GM18517 (cell line): ENCODE measurements at regions not wholly inside any gene's neighbourhood (a gene's known extent, or its start where the extent isn't known, plus 50 kb on each side); places are given as distances from the start of the nearest gene placed in this dataset.
"Not testable (repeated sequence)": the region's sequence is repeated elsewhere in the genome, so short reads cannot be mapped to it uniquely, and the experiment has no call there.

Experiments
- ATAC-seq: cut with Tn5 transposase; IDR thresholded peaks from one replicate; pipeline ENCODE4 v1.9.1; 2021; ENCODE audit warnings: mild to moderate bottlenecking, moderate library complexity; ENCODE audit not compliant: unreplicated experiment

DNA sequence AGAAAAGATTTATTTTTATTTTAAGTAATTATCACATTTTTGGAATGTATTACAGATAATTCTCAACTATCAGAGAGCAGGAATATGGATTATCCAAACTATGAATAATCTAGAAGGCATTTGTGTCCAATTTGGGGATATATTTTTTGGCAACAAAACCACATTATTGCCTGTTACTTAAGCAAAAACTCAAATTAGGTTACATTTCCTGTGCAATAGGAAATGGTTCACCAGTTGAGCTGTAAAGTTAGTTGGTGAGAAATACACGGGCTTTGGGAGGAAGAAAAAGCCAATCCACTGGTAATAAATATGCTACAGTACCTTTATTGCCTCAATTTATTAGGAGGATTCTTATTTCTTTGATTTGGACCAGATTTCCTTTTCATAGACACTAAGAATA, 1075.2 kb downstream of the PCDH9 start:
- ATAC-seq, result no peak

DNA sequence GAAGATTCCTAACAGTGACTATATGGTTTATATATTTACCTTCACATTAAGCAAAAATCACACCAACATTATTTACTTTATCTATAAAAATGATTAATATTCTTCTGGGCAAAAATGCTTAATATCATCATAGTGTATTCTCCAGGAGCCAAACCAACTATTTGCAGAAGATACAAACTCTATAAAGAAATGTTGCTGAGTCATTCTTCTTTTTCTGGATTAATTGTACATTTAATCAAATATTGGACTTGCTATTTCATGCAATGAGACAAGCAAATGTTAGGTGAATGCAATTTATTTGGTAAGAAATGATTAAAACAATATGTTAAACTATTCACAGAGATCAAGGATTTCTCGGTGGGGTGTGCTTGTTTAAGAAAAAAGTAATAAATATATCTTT, 1075.8 kb downstream of the PCDH9 start:
- ATAC-seq, result no peak

DNA sequence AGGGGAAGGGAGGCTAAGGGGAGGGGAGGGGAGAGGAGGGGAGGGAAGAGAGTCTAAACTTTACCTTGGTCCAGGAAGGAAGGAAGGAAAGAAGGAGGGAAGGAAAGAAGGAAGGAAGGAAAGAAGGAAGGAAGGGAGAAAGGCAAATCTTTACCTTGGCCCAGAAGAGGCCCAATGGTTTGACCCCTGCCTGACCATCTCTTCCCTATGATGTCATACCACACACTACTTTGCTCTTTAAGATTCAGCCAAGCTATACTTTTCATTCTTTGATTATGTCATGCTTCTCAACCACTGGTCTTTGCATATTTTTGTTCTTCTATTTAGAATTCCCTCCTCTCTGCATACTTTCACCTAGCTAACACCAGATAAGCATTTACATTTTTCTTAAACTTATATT, 1077.5 kb downstream of the PCDH9 start:
- no peak for ATAC-seq

GRCh38 chr13:66144357-66144756, 1085.8 kb downstream of the PCDH9 start:
- ATAC-seq, result not testable (repeated sequence)

- ATAC-seq, result no peak
These were observed 1090.4 kb downstream of the PCDH9 start for GRCh38 chr13:66139701-66140100.

DNA sequence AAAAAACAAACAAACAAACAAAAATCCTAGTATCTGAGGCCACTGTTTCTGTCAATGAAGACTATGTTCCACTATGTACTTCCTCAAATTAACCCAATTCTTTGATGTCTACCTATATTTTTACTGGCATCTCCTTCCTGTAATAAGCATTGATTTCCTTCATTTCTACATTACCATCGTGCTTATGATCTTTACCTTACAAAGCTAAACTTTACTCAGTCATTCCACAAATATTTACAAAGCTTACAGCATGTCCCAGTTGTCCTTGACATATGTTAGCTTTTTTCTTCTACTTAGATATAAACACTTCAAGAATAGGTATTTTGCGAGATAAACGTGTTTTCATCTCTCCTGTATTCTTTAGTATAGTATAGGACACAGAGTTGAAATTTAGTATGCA, 1090.9 kb downstream of the PCDH9 start:
- no peak for ATAC-seq

DNA sequence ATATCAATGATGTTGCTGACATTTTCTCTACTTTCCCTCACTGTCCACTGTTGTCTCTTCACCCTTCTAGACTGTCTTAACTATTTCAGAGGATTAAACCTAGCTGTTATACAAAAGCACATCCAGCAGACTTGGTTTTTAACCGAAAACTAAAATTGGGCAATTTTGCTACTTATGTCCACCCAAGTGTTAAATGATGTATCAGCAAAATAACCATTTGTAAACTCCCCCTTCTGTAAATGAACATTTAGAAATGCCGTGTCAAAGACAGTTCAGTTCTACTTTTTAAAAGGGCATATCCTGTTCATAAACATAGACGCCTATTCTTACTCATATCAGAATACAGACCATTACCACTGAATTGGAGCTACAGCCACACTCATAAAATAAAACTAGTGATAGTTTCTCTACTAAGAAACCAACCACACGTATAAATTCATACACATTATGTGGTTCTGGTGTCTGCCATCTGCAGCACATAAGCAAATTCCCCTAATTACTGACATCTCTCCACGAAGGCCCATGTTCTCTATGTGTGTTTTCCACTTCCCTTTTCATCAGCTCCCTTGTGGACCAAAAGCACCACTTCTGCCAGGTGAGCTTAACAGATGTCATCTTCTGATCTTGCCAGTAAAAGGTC, 1091.8 kb downstream of the PCDH9 start:
- peak; percentile 96 for ATAC-seq

- ATAC-seq, result peak; percentile 22
These were observed 1092.8 kb downstream of the PCDH9 start for GRCh38 chr13:66137384-66137783.

DNA sequence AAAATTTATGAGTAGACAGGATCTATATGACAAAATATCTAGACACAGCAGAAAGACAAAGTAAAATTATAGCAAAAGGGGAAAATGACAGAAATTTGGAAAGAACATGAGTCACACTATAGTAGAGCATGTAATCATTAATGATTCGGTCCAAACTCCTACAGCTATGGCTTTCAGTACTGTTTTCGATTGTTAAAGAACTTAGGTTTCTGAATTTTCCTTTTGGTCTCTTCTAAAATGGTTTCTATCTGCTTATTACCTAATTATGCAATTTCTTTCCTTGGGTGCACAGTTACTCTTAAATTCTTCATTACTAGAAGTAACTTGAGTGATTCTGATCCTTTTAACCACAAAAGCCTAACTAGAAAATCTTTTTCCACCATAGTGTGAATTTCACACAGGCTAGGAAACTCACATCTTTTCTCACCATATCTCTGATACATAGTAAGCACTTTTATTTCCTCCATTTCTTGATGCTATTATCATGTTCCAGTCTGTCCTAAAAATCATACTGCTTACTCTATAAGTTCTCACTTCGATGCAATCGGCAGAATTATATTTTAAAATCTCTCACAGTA, 1101.4 kb downstream of the PCDH9 start:
- ATAC-seq, result peak; percentile 96

DNA sequence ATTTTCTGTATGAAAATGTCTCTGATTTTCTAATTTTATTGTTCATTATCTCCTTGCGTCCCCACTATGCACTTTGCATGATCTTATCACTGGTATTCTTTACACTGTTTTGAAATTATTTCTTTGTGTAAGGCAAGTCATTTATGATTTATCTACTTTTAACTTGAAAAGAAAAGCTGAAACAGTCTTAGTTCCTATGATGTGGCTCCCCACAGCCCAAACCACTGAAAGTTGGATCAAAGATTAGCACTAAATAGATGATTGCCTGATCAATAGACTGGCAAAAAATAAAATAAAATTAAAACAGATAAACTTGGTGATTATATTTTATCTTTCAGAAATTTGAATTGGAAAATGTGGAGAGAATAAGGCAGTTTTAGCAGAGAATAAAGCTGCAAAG, 1101.9 kb downstream of the PCDH9 start:
- peak; percentile 4 for ATAC-seq

DNA sequence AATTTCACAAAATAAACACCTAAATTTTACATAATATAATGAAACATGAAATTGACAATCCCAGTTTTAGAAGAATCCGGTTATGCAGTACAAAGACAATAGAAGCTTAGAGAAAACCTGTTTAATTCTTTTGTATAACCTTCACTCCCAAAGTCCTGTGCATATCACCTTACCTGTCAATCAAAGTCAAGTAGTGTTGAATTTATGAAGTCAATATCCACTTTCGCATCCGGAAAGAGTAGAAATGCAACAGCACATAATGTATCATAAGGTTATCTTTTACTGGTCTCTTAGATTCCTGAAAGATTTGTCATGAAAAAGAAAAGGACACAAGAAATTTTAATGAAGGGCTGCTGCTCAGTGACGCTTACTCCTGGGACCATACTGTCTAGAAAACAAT, 1112.6 kb downstream of the PCDH9 start:
- ATAC-seq, result no peak

DNA sequence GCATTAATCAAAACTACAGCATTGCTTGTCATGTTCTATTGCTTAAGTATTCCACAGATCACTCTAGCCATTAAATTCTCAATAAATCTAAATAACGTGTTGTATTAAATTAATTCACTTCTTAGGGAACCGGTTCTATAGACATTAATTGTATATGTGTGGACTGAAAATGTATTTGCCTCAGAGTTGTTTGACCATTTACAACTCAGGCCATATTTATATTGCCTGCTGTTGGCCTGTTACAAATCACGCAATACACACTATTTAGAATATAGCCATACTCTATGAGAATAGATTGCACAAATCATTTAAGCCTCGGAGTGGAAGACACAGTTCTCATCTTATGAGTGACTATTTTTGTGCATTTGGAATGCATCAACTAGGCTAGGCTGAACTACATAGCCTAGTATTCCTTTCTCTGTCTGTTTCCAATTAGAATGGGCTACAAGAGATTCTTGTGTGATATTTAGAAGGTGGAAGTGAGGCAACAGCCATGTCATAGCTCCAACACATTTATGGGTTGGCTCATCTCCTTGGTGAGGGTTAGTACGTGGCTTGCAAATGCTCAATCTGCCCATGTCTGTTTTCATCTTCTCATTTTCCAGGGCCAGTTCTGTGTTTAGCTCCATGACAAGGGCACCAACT, 1116.1 kb downstream of the PCDH9 start:
- no peak for ATAC-seq

DNA sequence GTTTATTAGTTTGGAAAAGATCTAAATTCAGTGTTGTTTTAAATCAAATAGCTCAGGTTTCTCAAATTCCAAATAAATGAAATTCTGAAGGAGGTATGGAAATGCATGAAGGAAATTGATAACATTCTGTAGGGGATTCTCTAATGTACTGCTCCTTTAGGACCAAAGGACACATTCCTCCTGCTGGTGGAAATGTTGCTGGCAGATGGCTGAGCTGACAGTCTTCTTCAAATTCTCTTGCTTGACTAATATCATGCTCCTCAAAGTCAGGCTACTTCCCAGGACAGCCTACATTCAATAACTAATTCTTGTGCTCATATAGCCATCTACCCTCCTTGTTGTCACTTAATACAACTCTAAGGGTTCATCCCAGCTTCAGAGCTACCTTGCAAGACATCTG, 1118.5 kb downstream of the PCDH9 start:
- ATAC-seq, result no peak

GRCh38 chr13:66106246-66106645, 1123.9 kb downstream of the PCDH9 start:
- no peak for ATAC-seq

DNA sequence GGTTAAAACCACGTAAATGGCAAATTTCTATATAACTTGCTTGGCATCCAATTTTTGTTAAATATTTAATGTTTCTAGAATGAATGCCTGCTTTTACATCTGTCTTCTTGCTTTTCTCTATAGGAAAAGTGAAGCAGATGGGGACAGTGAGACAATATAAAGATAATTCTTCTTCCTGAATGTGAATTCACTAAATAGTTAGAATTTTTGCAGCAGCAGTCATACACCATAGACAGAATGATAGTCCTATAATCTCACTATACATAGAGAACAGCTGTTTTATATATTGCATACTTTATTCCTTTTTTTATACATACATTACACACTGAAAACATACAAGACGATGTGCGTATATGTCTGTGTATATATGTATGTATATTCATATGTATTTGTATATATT, 1127.3 kb downstream of the PCDH9 start:
- no peak for ATAC-seq

DNA sequence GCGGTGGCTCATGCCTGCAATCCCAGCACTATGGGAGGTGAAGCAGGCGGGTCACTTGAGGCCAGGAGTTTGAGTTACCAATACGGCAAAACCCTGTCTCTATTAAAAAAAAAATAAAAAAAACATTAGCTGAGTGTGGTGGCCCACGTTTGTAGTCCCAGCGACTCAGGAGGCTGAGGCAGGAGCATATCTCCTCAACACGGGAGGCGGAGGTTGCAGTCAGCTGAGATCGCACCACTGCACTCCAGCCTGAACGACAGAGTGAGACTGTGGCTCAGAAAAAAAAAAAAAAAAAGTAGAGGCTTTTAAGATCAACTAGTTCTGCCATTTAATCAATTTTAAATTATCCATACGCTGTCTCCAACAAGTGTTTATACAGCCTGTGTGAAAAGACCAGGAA, 1130.3 kb downstream of the PCDH9 start:
- ATAC-seq, result no peak

GRCh38 chr13:66098931-66099628, 1131.1 kb downstream of the PCDH9 start:
- no peak for ATAC-seq

DNA sequence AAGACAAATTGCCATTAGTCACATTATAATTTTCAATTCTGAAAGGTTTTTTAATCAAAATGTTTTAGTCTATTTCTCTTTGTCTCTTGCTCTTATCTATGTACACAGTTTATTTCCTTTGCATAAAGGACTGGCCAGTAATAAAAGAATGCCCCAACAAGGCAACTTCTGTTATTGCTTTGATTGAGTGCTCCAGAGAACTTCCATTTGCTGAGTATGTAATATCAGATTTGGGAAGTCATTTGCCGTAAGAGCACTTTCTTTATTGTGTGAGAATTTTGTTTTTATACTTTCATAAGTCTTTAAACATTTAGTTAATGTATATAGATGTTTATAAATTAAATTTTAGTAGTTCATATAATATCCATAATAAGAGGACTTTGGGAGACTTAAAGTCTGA, 1140.4 kb downstream of the PCDH9 start:
- no peak for ATAC-seq

GRCh38 chr13:66087269-66087710, 1142.8 kb downstream of the PCDH9 start:
- ATAC-seq, result no peak

GRCh38 chr13:66077132-66077689, 1152.9 kb downstream of the PCDH9 start:
- no peak for ATAC-seq

GRCh38 chr13:66076417-66076816, 1153.7 kb downstream of the PCDH9 start:
- no peak for ATAC-seq
